T-helper 2 cell treated with Interferon-gamma antibody and Interleukin-4, amounts not matched to agents 100 ng/mL and 5 ng/mL, for 36 hours (primary cell): ENCODE measurements at regions not wholly inside any gene's neighbourhood (a gene's known extent, or its start where the extent isn't known, plus 50 kb on each side); places are given as distances from the start of the nearest gene placed in this dataset.
"Not testable (repeated sequence)": the region's sequence is repeated elsewhere in the genome, so short reads cannot be mapped to it uniquely, and the experiment has no call there.

Source experiments
- intact Hi-C: fragments of 100-400 bp; cut with micrococcal nuclease; formaldehyde crosslinking; loops from one replicate; pipeline ENCODE4 v1.15.1; 2023

GRCh38 chr2:146544701-146545100 is 1300.1 kb upstream of the ACVR2A start:
- intact Hi-C loops: no loop called here

- intact Hi-C loops: no loop called here
Observed at GRCh38 chr2:146541896-146542295, 1302.9 kb upstream of the ACVR2A start.

GRCh38 chr2:146540271-146540932 is 1304.4 kb upstream of the ACVR2A start:
- intact Hi-C loops: no loop called here

- intact Hi-C loops: not testable (repeated sequence)
Observed at GRCh38 chr2:146539739-146540138, 1305.1 kb upstream of the ACVR2A start.

- intact Hi-C loops: no loop called here
Observed at GRCh38 chr2:146537477-146537876, 1307.4 kb upstream of the ACVR2A start.

GRCh38 chr2:146532509-146533147 is 1312.2 kb upstream of the ACVR2A start:
- intact Hi-C loops: no loop called here

DNA sequence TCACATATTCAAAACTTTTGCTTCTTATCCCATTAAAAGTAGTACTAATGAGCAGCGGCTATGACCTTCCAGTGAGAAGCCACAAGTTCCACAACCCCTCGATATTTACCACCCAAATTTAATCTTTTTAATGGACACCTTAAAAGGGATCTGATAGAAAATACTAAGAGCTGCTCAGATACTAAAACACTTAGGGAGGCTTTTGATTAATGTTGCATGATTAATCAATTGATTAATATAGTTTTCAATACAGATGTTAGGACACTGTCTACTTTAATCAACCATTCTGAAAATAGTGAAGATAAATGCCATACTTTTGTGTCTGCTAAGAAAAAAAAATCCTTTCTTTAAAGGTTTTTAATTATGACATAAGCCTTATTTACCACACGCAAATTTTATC is 1312.8 kb upstream of the ACVR2A start:
- intact Hi-C loops: no loop called here

DNA sequence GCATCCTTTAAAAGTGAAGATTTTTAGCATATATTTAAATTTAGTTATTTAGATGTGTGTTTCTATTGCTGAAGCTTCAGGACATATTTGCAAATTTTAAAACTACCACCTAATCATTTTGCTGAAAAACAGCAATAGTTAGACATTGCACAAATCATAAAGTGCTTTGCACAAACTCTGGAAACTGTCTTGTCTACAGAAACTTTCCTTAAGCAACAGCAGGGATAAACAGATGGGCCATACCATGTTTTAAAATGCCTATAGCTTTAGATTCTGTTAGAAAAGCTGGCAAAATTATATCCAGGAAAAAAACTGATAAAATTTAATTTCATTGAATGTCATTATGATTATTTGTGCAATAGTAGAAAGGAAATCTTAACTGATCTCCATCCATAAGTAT is 1313.9 kb upstream of the ACVR2A start:
- intact Hi-C loops: no loop called here

DNA sequence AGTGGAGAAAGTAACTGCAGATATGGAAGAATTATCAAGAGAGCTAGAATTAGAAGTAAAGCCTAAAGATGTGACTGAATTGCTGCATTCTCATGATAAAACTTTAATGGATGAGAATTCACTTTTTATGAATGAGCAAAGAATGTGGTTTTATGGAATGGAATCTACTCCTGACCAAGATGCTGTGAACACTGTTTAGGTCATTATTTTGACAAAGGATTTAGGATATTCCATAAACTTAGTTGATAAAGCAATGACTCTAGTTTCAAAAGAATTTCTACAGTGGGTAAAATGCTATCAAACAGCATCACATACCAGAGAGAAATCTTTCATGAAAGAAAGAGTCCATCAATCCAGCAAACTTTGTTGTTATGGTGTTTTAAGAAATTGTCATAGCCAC is 1317.7 kb upstream of the ACVR2A start:
- intact Hi-C loops: no loop called here

DNA sequence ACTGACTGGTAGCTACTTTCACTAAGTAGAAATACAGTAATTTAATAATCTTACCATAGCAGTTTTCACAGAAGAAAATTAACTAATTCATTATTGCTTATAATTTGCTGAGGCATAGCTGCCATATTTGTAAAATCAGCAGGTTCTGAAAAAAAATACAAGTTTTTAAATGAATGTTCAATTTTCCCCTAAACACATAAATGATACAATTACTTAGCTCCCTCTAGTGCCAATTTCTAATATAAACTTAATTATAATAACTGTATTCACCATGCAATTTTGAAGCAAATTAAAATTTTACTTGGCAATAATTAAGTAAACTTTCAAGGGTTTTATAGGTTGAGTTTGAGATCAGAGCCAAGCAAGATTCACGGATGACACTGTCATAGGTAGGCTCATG is 1321.6 kb upstream of the ACVR2A start:
- intact Hi-C loops: no loop called here

DNA sequence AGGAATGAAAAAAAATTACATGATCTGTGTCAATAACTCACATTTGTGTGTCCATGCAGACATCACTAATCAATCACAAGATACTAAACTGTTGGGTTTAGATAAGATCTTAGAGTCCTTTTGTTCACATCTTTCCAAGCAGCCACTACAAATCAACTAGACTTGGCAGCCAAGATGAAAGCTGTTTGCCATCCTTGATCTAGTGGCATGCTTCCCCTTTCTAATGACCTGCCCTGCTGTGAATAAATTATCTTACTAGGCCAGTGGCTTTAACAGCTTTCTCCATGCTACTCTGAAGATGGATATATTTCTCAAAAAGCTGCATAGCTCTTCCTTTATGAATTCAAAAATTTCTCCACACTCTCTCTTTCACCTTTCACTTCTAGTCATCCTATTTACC is 1338.0 kb upstream of the ACVR2A start:
- intact Hi-C loops: no loop called here

DNA sequence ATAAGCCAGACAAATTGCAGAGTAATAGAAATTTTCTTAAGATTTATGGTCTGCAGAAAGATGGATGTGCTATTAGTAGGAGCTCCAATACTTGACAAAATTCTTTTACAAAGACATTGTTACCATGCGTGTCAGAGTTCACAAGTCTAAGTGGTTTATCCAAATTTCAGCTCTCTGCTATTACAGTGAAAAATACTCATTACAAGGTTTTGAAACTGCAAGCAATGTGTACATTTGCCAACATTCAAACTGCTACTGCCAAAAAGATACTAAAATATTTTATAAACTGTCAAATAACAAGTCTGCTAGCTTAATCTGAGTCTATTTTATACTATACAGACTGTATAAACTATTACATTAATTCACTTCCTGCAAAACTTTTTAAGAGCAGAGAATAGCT is 1341.5 kb upstream of the ACVR2A start:
- intact Hi-C loops: no loop called here

DNA sequence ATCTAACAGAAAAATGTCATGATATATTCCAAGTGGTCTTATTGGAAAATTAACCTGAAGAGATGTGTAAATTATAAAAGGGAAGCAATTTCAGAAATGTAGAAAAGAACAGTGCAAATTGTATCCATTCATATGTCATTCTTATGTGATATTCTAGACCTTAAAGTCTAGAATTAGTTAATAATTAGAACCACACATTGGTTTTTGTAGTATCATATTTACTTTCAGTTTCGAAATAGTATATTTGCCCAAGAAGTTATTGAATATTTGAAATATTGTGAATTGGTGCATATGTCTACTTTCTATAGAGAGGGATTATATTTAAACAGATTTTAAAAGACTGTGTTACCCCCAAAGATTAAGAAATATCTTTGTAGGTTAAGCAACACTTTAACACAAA is 1348.6 kb upstream of the ACVR2A start:
- intact Hi-C loops: no loop called here

GRCh38 chr2:146489386-146489785 is 1355.4 kb upstream of the ACVR2A start:
- intact Hi-C loops: no loop called here

- intact Hi-C loops: no loop called here
Observed at GRCh38 chr2:146481629-146482028, 1363.2 kb upstream of the ACVR2A start.

GRCh38 chr2:146477383-146477782 is 1367.4 kb upstream of the ACVR2A start:
- intact Hi-C loops: no loop called here

DNA sequence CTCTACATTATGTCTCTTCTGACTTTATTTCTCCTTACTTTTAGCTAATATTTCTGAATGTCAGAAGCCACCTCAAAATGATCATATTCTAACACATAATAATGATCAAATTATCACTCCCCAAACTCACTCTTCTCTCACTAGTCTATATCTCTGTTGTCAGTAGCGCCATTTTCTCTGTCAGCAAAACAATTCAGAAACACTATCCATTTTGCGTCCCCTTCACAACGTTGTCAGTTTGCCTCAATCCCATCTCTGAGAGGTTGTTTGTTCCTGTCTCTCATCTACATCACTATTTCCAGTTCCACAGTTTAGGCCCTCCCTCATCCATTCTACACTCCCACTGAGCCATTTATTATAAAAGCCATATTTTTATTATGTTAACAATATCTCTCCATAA is 1376.3 kb upstream of the ACVR2A start:
- intact Hi-C loops: no loop called here

DNA sequence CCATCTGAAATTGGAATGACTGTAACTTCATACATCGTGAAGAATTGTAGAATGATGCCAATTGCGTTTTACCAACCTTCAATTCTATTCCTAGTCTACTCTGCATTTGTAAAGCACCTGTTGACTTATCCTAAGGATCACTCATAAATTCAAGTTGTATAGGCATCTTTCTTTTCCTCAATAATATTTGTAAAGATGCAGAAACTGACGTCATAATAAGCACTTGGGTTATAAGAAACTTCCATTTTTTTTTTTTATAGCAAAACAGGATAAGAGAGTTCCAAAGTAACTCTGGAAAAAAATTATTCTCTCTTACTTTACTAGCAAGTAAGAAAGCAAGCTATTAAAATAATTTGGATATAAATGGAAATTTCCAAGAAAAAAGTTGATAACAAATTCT is 1377.4 kb upstream of the ACVR2A start:
- intact Hi-C loops: no loop called here

DNA sequence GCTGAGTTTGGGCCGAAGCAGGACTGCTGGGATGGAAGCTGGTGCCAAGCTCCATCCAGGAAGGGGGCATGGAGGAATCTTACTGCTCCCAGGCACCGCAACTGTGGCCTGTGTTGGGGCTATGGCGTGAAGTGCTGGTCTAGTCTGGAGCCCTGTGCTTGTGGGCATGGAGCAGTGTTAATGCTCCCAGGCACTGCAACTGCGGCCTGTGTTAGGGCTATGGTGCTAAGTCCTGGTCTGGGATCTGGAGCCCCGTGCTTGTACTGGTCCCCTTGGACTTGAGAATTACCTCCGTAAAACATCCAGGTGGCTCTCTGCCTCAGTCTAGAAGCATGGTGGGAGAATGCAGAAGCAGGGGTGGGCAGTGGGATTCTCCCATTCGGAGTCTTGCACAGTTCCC is 1379.4 kb upstream of the ACVR2A start:
- intact Hi-C loops: no loop called here

- intact Hi-C loops: no loop called here
Observed at GRCh38 chr2:146461068-146461467, 1383.8 kb upstream of the ACVR2A start.

- intact Hi-C loops: no loop called here
Observed at GRCh38 chr2:146458585-146458984, 1386.2 kb upstream of the ACVR2A start.

GRCh38 chr2:146457221-146457620 is 1387.6 kb upstream of the ACVR2A start:
- intact Hi-C loops: no loop called here

- intact Hi-C loops: no loop called here
Observed at GRCh38 chr2:146455325-146455724, 1389.5 kb upstream of the ACVR2A start.
